H1 (cell line): ENCODE measurements at regions not wholly inside any gene's neighbourhood (a gene's known extent, or its start where the extent isn't known, plus 50 kb on each side); places are given as distances from the start of the nearest gene placed in this dataset.
A peak's percentile ranks its signal among the peaks of the same experiment; 100 is the strongest.

Experiments used
- CTCF ChIA-PET: fragments of 300-600 bp; sonication (Branson Sonifier 250); formaldehyde crosslinking; loops from one replicate; lab custom pipeline; 2021; ENCODE audit not compliant: partially characterized antibody; lab: Charles Lee
- POLR2A ChIA-PET: fragments of 300-600 bp; sonication (Branson Sonifier 250); formaldehyde crosslinking; loops from one replicate; lab custom pipeline; 2021; ENCODE audit warnings: inconsistent platforms; ENCODE audit not compliant: partially characterized antibody; lab: Charles Lee
- DNase-seq, 2 experiments: peaks; one replicate each; pipeline versions ENCODE4 v3.0.0 to v3.0.0-alpha.2; 2010 to 2022; ENCODE audit warnings: low spot score in 2 of 2, low read depth in 1 of 2, mixed read lengths in 1 of 2
- FAIRE-seq: peaks from 2 replicates; lab custom pipeline; 2011; peaks lifted over from hg19 to GRCh38; lab: Jason Lieb, UNC
- H2AFZ ChIP-seq: 2 replicates; pipeline ENCODE4 v1.8.1; 2012; ENCODE audit warnings: low read length, inconsistent platforms
- H2AK5ac ChIP-seq: 2 replicates; pipeline ENCODE4 v1.6.1; 2013; ENCODE audit warnings: low read depth, low read length
- H2BK120ac ChIP-seq: replicated peaks from 2 replicates; pipeline ENCODE3; 2013; ENCODE audit warnings: low read depth, low read length, inconsistent platforms
- H2BK12ac ChIP-seq: 2 replicates; pipeline ENCODE4 v1.6.1; 2013; ENCODE audit warnings: low read depth, low read length
- H2BK15ac ChIP-seq: 2 replicates; pipeline ENCODE4 v1.6.1; 2013; ENCODE audit warnings: low read length
- H2BK20ac ChIP-seq: 2 replicates; pipeline ENCODE4 v1.6.1; 2013; ENCODE audit warnings: low read length
- H2BK5ac ChIP-seq: 2 replicates; pipeline ENCODE4 v1.6.1; 2013; ENCODE audit warnings: low read depth, low read length
- H3K14ac ChIP-seq: 2 replicates; pipeline ENCODE4 v1.6.1; 2013; ENCODE audit warnings: inconsistent platforms; ENCODE audit not compliant: insufficient read length
- H3K18ac ChIP-seq: 2 replicates; pipeline ENCODE4 v1.6.1; 2013; ENCODE audit warnings: low read length; ENCODE audit errors: extremely low read depth
- H3K23ac ChIP-seq: 2 replicates; pipeline ENCODE4 v1.6.1; 2013; ENCODE audit warnings: inconsistent platforms; ENCODE audit not compliant: insufficient read length
- H3K23me2 ChIP-seq: 2 replicates; pipeline ENCODE4 v1.6.1; 2013; ENCODE audit warnings: low read depth, low read length
- H3K27ac ChIP-seq: 2 replicates; pipeline ENCODE4 v1.6.1; 2011; ENCODE audit warnings: low read depth, low read length, inconsistent platforms
- H3K27me3 ChIP-seq, 4 experiments: replicated peaks in 1 of 4; 1 replicate in 1 of 4; 2 replicates in 3 of 4; pipeline versions ENCODE4 v1.6.1 to v1.8.1; 2011 to 2013; ENCODE audit warnings: low read length in 3 of 4, mild to moderate bottlenecking in 3 of 4, inconsistent platforms in 2 of 4, mixed read lengths in 2 of 4, moderate library complexity in 1 of 4; ENCODE audit not compliant: control insufficient read depth in 3 of 4, insufficient read depth in 3 of 4; ENCODE audit errors: extremely low read depth in 1 of 4
- H3K36me3 ChIP-seq, 4 experiments: 2 replicates each; pipeline versions ENCODE4 v1.6.1 to v1.8.1; 2011 to 2013; ENCODE audit warnings: mild to moderate bottlenecking in 4 of 4, low read length in 3 of 4, moderate library complexity in 2 of 4, control low read depth in 1 of 4, inconsistent platforms in 1 of 4; ENCODE audit not compliant: insufficient read depth in 4 of 4, control insufficient read depth in 2 of 4
- H3K4ac ChIP-seq: replicated peaks from 2 replicates; pipeline ENCODE3; 2013; ENCODE audit warnings: low read length, low read depth, mixed read lengths, inconsistent platforms; ENCODE audit not compliant: insufficient read length
- H3K4me1 ChIP-seq, 4 experiments: replicated peaks in 1 of 4; 1 replicate in 1 of 4; 2 replicates in 3 of 4; pipeline versions ENCODE4 v1.6.1 to v1.8.1; 2011 to 2013; ENCODE audit warnings: low read length in 3 of 4, inconsistent platforms in 2 of 4, mixed read lengths in 1 of 4; ENCODE audit not compliant: insufficient read depth in 4 of 4, control insufficient read depth in 3 of 4
- H3K4me2 ChIP-seq, 2 experiments: 2 replicates each; pipeline versions ENCODE4 v1.6.1 to v1.8.1; 2011 to 2013; ENCODE audit warnings: low read depth in 2 of 2, low read length in 2 of 2, control low read depth in 1 of 2, inconsistent platforms in 1 of 2, mild to moderate bottlenecking in 1 of 2; ENCODE audit not compliant: insufficient read depth in 1 of 2
- H3K4me3 ChIP-seq, 4 experiments: fragments of 200-600, 300-600 bp in 1 of 4; sonication (generic), shearing (Covaris generic), sonication (Bioruptor Twin) in 1 of 4; 2 replicates each; pipeline versions ENCODE4 v1.5.1 to v1.8.1; 2011 to 2016; ENCODE audit warnings: low read length in 4 of 4, low read depth in 3 of 4, control low read depth in 2 of 4, inconsistent platforms in 2 of 4, mild to moderate bottlenecking in 2 of 4, mixed read lengths in 1 of 4, moderate library complexity in 1 of 4; ENCODE audit not compliant: insufficient read depth in 2 of 4; ENCODE audit errors: extremely low read depth in 1 of 4
- H3K56ac ChIP-seq: replicated peaks from 2 replicates; pipeline ENCODE3; 2013; ENCODE audit warnings: low read depth, mild to moderate bottlenecking, mixed read lengths, low read length, inconsistent platforms; ENCODE audit not compliant: insufficient read length
- H3K79me1 ChIP-seq: 2 replicates; pipeline ENCODE4 v1.6.1; 2013; ENCODE audit warnings: low read depth, low read length, control low read depth
- H3K79me2 ChIP-seq, 2 experiments: 2 replicates each; pipeline versions ENCODE4 v1.6.1 to v1.8.1; 2012 to 2013; ENCODE audit warnings: low read length in 2 of 2, mild to moderate bottlenecking in 2 of 2, inconsistent platforms in 1 of 2; ENCODE audit not compliant: insufficient read depth in 2 of 2, control insufficient read depth in 1 of 2
- H3K9ac ChIP-seq, 4 experiments: replicated peaks in 1 of 4; 1 replicate in 1 of 4; 2 replicates in 3 of 4; pipeline versions ENCODE4 v1.6.1 to v1.8.1; 2011 to 2013; ENCODE audit warnings: low read depth in 3 of 4, low read length in 3 of 4, control low read depth in 2 of 4, mild to moderate bottlenecking in 2 of 4, moderate library complexity in 2 of 4, inconsistent platforms in 1 of 4; ENCODE audit errors: extremely low read depth in 1 of 4
- H3K9me3 ChIP-seq, 2 experiments: 2 replicates each; pipeline versions ENCODE4 v1.6.1 to v1.8.1; 2012 to 2013; ENCODE audit warnings: mild to moderate bottlenecking in 2 of 2, moderate library complexity in 2 of 2, control low read depth in 1 of 2, inconsistent platforms in 1 of 2, low read depth in 1 of 2, low read length in 1 of 2, mixed read lengths in 1 of 2; ENCODE audit not compliant: insufficient read depth in 2 of 2
- H4K20me1 ChIP-seq, 2 experiments: replicated peaks in 1 of 2; 2 replicates each; pipeline versions ENCODE3 to v1.8.1; 2011 to 2013; ENCODE audit warnings: inconsistent platforms in 2 of 2, low read length in 2 of 2, mild to moderate bottlenecking in 1 of 2; ENCODE audit not compliant: insufficient read depth in 2 of 2, control insufficient read depth in 1 of 2
- H4K5ac ChIP-seq: 2 replicates; pipeline ENCODE4 v1.6.1; 2013; ENCODE audit warnings: low read length, low read depth, mixed read lengths, inconsistent platforms; ENCODE audit not compliant: insufficient read length
- H4K8ac ChIP-seq: 2 replicates; pipeline ENCODE4 v1.8.0; 2013; ENCODE audit warnings: mild to moderate bottlenecking, moderate library complexity, low read length, inconsistent platforms; ENCODE audit not compliant: insufficient read depth; ENCODE audit errors: extremely low read depth
- H4K91ac ChIP-seq: replicated peaks from 2 replicates; pipeline ENCODE3; 2013; ENCODE audit warnings: low read length, mixed read lengths, inconsistent platforms; ENCODE audit not compliant: insufficient read length
- ATF2 ChIP-seq: IDR thresholded peaks from 2 replicates; pipeline ENCODE4 v1.6.1; 2012; ENCODE audit warnings: low read length, inconsistent platforms
- BACH1 ChIP-seq: IDR thresholded peaks from 2 replicates; pipeline ENCODE4 v1.6.1; 2012; ENCODE audit warnings: low read length, improper control_type of control experiment
- CBX8 ChIP-seq: fragments of 300-800, 300-1000 bp; sonication (generic); IDR thresholded peaks from 2 replicates; pipeline ENCODE4 v1.7.1; 2016; ENCODE audit warnings: low read depth, low read length, borderline replicate concordance
- MAX ChIP-seq: IDR thresholded peaks from 2 replicates; pipeline ENCODE4 v1.6.1; 2012; ENCODE audit warnings: inconsistent platforms
- SIN3A ChIP-seq, 2 experiments: IDR thresholded peaks in 1 of 2; conservative IDR thresholded peaks in 1 of 2; 2 replicates each; pipeline ENCODE4 v1.6.1; 2011 to 2012; ENCODE audit warnings: low read length in 2 of 2, improper control_type of control experiment in 1 of 2, low read depth in 1 of 2, mild to moderate bottlenecking in 1 of 2
- SIRT6 ChIP-seq: IDR thresholded peaks from one replicate; pipeline ENCODE4 v1.7.1; 2012; ENCODE audit warnings: low read length, inconsistent platforms
- WGBS, 2 experiments: shearing (Covaris generic) in 1 of 2; methylation state at CpG; one replicate each; pipeline versions ENCODE4 v1.1.6 to v1.1.7; 2013 to 2015; ENCODE audit warnings: low lambda C conversion rate in 2 of 2, mixed read lengths in 2 of 2, inconsistent platforms in 1 of 2, low coverage in 1 of 2, missing lambda C conversion rate in 1 of 2; ENCODE audit not compliant: insufficient replicate concordance in 2 of 2, insufficient coverage in 1 of 2, insufficient read length in 1 of 2; ENCODE audit errors: extremely low coverage in 1 of 2, missing lambda C conversion rate in 1 of 2; 5-methylcytosine and 5-hydroxymethylcytosine counted together

- no peak for FAIRE-seq
- POLR2A ChIA-PET = no interaction called here
Measured at GRCh38 chr2:75807992-75808391, 97.3 kb upstream of the GCFC2 start.

More at GRCh38 chr2:75807992-75808391, 97.3 kb upstream of the GCFC2 start:
- TF ChIP-seq BACH1 (no peak), CBX8 (no peak), SIRT6 (no peak), SIN3A (conservative IDR thresholded peaks at IDR 0.05 in 1 of 2, IDR thresholded peaks at IDR 0.05 in 1 of 2; ENCODE audit: low read depth in 1 of 2, low read length in 2 of 2) (no peak), ATF2 (no peak), MAX (no peak)
- no peak overlapping the region for H4K91ac ChIP-seq
- H3K36me3 ChIP-seq = no peaks in the 10 kb centered on the region
- no peaks in the 10 kb centered on the region for H3K9me3 ChIP-seq
- no peak overlapping the region for H2BK12ac ChIP-seq
- H3K79me2 ChIP-seq = no peaks in the 10 kb centered on the region
- no peak overlapping the region for H3K9ac ChIP-seq
- H3K18ac ChIP-seq = no peak overlapping the region
- H2BK5ac ChIP-seq = no peak overlapping the region
- H3K14ac ChIP-seq = no peak overlapping the region
- no peak overlapping the region for H2AFZ ChIP-seq
- H2BK20ac ChIP-seq = no peak overlapping the region
- no peak overlapping the region for H4K5ac ChIP-seq
- H2AK5ac ChIP-seq = no peak overlapping the region
- H3K4me3 ChIP-seq = no peak overlapping the region
- H3K23ac ChIP-seq = no peak overlapping the region
- DNase-seq = no peak
- no peak overlapping the region for H3K56ac ChIP-seq
- H2BK15ac ChIP-seq = 0 out of 2 replicates have a peak overlapping the region, but pooled peaks have one; percentile 4
- H3K4ac ChIP-seq = no peak overlapping the region
- no peak overlapping the region for H3K27ac ChIP-seq
- CTCF ChIA-PET = interaction anchor here (1.2 to 1.5 kb wide), 2 partner anchors 10 to 26 kb away, joined by 3 read pairs; no protein-coding TSS in a partner anchor
- 89% methylated on average over 2 of the region's 2 CpGs; no CpG with 5 or more reads in 1 of the 2 experiments for WGBS, 2 experiments
- no peaks in the 10 kb centered on the region for H3K79me1 ChIP-seq
- H3K4me1 ChIP-seq = no peaks in the 10 kb centered on the region
- no peaks in the 10 kb centered on the region for H4K20me1 ChIP-seq
- H3K23me2 ChIP-seq = no peaks in the 10 kb centered on the region; the same call in 1 of the 2 replicates
- H4K8ac ChIP-seq = no peak overlapping the region
- H3K27me3 ChIP-seq = no peaks in the 10 kb centered on the region
- no peak overlapping the region for H3K4me2 ChIP-seq
- no peak overlapping the region for H2BK120ac ChIP-seq
